NCI-H446 treated with DMSO at 0.1 percent for 48 hours (cell line): ENCODE measurements at regions not wholly inside any gene's neighbourhood (a gene's known extent, or its start where the extent isn't known, plus 50 kb on each side); places are given as distances from the start of the nearest gene placed in this dataset.
A peak's percentile ranks its signal among the peaks of the same experiment; 100 is the strongest.
"Not testable (repeated sequence)": the region's sequence is repeated elsewhere in the genome, so short reads cannot be mapped to it uniquely, and the experiment has no call there.

Experiments used
- DNase-seq: peaks from one replicate; lab custom pipeline; 2025; lab: John Stamatoyannopoulos, UW

DNA sequence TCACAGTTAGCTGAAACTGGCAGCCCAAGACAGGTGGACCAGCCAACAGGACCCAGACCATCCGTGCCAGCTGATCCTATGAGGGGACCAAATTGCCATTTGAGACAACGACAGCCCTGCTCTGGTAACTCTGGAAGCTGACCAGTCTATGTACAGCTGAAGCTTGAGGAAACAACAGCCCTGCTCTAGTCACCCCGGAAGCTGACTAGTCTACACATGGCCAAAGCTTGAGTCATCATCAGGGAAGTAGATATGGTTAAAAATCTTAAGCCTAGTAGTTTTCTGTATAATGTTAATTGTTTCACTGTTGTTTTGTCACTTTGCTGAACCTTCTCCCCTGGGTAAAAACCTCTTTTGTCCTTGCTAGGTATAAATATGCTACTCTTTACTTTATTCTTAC is 905.4 kb upstream of the NDST4 start:
- no peak for DNase-seq

GRCh38 chr4:116016201-116016600 is 902.8 kb upstream of the NDST4 start:
- no peak for DNase-seq

DNA sequence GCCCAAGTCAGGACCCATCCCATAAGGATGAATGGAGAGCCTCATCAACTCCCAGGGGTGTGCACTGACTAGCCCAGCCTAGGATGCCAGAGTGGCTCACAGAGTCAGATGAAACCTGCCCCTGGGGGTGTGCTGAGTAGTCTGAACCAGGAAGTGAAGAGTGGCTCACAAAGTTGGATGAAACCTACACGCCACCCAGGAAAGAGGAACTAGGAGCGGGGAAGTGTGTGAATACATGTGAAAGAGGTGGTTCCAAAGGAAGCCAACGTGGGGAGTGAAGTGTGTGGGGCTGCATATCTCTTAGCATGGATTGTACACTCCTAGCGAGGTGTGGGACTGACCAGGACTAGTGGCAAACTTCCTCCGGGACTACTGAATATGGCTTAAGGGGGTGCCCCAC is 902.1 kb upstream of the NDST4 start:
- DNase-seq, result no peak

DNA sequence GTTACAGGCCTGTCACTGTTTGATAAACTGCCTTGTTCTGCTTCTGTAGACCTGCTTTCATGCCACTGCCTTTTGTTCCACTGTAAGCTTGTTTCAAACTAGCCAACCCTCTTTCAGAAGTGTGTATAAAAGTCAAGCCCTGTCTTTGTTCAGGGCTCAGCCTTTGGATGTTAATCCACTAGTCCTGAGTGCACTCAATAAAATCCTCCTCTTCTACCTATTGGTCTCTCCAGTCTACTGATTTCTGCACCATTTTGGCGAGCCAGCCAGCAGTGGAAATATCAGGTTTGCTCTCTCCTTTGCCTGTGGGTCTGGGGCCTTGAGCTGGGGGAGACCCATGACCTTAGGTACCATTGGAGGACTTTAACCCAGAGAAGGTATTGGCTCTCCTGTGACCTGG is 901.6 kb upstream of the NDST4 start:
- no peak for DNase-seq

DNA sequence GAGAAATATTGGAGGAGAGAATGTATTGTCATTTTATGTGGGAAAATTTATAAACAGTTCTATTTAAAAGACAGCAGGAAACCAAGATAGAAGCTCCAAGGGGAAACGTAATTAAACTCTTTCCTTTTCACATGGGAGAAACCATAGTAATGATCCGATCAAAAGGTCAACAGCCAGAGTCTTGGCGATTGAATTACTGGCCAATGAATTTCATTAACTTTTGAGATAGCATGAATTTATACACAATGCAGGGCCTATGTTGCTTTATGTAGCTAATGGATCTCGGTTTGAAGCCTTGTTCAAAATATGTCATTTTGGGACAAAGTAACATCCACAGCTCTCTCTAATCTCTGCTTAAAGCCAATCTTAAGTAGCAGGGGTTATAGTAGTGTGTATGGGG is 897.5 kb upstream of the NDST4 start:
- DNase-seq, result no peak

GRCh38 chr4:116005806-116006088 is 892.3 kb upstream of the NDST4 start:
- DNase-seq, result no peak

- no peak for DNase-seq
Observed at GRCh38 chr4:116005037-116005805, 891.8 kb upstream of the NDST4 start.

DNA sequence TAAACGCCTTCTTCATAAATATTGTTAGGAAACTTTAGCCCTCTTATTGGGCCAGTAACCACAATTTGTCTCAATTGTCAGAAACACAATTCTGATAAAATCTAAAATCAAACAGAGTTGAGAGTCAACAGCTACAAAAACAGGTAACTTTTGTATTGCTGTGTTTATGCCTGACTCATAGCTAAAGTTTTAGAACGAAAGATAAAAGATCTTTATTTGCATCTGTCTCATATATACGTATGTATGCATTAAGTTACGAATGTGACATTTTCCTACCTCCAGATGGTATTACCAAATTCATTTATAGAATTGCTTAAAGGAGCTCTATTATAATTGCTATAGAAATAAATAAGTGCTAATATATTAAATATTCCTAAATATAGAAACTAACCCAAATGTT is 887.9 kb upstream of the NDST4 start:
- DNase-seq, result no peak

DNA sequence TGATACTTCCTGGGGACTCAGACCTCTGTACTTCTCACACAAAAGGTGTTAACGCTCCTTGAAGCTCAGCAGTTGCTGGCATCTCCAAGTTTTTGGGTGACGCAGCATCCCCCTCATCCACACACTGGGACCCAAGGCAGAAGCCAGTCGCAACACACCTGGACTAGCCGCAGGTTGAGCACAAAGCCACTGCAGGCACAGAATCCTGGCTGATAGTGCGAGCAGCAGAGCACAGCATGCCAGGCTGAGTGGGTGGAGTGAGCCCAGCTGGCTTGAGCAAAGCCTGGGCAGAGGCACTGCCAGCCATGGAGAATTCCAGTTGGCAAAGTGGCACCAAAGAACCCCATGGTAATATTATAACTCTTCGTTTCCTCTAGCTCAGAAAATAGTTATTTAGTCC is 873.2 kb upstream of the NDST4 start:
- no peak for DNase-seq

- DNase-seq, result not testable (repeated sequence)
Observed at GRCh38 chr4:115975421-115976001, 862.1 kb upstream of the NDST4 start.

- no peak for DNase-seq
Observed at GRCh38 chr4:115973768-115974167, 860.3 kb upstream of the NDST4 start.

DNA sequence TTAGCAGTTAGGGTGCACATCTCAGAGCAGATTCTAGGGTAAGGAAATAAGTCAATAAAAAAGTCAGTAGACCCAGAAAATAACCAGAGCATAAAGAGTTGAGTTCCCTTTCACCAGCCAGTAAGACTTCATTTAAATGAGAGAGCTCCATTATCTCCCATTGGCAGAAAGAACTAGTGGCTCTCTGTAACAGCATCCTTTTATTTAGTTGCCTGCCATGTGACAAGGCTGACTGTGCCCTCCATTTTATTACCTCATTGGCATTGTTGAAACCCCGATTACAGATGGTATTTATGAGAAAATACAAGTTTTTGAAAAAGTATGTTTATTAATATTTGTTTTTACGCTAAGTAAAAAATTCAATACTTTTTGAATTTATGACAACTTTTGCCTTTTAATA is 859.5 kb upstream of the NDST4 start:
- DNase-seq, result no peak

GRCh38 chr4:115970859-115971258 is 857.4 kb upstream of the NDST4 start:
- DNase-seq, result no peak

GRCh38 chr4:115969756-115970155 is 856.3 kb upstream of the NDST4 start:
- no peak for DNase-seq

- no peak for DNase-seq
Observed at GRCh38 chr4:115965588-115965987, 852.2 kb upstream of the NDST4 start.

GRCh38 chr4:115956054-115956796 is 842.8 kb upstream of the NDST4 start:
- DNase-seq, result not testable (repeated sequence)

- no peak for DNase-seq
Observed at GRCh38 chr4:115950806-115951205, 837.4 kb upstream of the NDST4 start.

DNA sequence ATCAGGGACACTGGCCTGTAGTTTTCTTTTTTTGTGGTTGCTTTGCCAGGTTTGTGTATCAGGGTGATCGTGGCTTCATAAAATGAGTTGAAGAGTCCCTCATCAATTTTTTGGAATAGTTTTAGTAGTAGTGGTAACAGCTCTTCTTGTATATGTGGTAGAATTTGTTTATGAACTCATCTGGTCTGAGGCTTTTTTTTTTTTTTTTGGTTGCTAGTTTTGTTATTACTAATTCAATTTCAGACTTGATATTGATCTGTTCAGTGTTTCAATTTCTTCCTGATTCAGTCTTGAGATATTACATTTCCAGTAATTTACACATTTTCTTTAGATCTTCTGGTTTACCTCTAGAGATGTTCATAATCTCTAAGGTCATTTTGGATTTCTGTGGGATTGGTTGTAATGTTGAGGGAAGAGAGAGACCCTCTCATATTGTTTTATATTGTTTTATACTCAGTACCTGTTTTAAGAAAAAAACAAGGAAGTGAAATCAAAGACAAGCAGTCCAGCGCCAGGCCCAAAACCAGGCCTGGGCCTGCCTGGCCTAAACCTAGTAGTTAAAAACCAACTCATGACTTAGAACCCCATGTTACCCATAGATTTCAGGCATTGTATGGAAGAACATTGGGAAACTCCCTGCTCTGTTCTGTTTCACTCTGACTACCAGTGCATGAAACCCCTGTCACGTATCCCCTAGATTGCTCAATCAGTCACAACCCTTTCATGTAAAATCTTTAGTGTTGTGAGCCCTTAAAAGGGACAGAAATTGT is 836.7 kb upstream of the NDST4 start:
- DNase-seq, result not testable (repeated sequence)

DNA sequence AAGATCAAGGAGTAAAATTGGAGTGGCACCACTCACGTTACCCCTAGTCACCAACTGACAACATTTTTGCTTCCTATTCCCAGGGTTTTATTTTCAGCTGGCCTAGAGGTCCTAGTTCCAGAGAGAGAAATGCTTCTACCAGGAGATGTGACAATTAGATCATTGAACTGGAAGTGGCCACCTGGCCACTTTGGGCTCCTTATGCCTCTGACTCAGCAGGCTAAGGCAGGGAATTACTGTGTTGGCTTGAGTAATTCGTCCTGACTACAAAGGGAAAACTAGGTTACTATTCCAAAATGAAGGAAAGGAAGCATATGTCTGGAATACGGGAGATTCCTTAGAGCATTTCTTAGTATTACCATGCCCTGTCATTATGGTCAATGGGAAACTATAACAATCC is 831.6 kb upstream of the NDST4 start:
- no peak for DNase-seq

DNA sequence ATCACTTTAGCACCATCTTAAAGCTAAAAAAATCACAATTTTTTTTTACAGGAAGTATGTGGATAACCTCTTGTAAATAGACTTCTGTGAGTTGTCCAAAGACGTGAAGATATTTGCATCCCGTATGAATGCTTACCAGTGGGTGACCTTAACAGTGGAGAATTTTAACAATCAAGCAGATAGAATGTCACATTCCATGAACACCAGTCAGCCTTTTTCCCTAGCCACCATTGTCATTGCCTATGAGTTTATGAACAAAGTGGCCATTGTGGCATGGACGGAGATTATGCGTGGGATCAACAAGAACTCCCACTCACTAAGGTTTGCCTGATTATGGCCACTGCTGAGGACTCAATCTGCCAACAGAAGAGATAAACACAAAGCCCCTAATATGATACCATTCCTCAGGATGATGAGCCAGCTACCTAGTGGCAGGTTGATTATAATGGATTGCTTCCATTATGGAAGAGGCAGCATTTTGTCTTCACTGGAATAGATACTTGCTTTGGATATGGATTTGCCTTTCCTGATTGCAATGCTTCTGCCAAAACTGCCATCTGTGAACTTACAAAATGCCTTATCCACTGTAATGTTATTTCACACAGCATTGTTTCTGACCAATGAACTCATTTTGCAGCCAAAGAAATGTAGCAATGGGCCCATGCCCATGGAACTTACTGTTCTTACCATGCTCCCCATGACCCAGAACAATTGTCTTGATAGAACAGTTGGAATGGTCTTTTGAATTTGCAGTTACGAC is 830.9 kb upstream of the NDST4 start:
- DNase-seq, result peak; percentile 4

DNA sequence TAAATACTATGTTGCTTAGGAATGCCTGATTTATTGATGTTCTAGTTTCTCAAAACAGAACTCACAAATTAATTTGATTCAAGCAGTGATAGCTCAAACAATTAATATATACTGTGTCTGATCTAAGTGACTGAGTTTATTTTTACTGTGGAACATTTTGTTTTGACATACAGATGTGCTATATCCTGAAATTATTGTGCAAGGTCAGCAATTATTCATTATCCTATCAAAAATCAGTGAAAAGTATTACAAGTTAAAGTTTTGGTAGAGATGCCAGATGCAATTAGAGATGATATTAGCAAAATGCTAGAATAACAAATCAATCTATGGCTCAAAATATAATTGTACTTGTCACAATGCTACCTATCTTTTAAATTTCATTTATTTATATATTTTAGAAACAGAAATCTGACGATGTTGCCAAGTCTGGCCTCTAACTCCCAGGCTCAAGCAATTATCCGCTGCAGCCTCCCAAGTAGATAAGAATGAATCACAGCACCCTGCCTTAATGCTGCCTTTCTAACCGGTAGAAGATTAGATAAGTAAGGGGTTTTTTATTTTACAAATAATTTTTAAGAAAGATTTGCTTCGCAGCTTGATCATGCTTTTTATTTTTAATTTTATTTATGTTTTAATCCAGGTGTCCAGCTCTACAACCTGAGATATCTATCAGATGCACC is 825.5 kb upstream of the NDST4 start:
- no peak for DNase-seq
